ENCODE measurements at regions not wholly inside any gene's neighbourhood (a gene's known extent, or its start where the extent isn't known, plus 50 kb on each side); places are given as distances from the start of the nearest gene placed in this dataset.

GRCh38 chr16:59198487-59198886 is 464.4 kb upstream of the GOT2 start:
- H3K36me3 Mint-ChIP-seq (ENCODE audit: low read depth) = no peaks in the 10 kb centered on the region
- H3K27me3 Mint-ChIP-seq (ENCODE audit: insufficient read depth) = no peaks in the 10 kb centered on the region
- no peak overlapping the region for H3K27ac Mint-ChIP-seq
- no peaks in the 10 kb centered on the region for H3K4me1 Mint-ChIP-seq (ENCODE audit: low read depth)
- H3K4me3 Mint-ChIP-seq = no peak overlapping the region
- intact Hi-C loops (cut with micrococcal nuclease) = no loop called here
- DNase-seq (ENCODE audit: low spot score) = no peak
- no peaks in the 10 kb centered on the region for H3K9me3 Mint-ChIP-seq

GRCh38 chr16:59195242-59195641 is 461.1 kb upstream of the GOT2 start:
- intact Hi-C loops (cut with micrococcal nuclease) = no loop called here
- H3K9me3 Mint-ChIP-seq = no peaks in the 10 kb centered on the region
- no peak overlapping the region for H3K27ac Mint-ChIP-seq
- no peaks in the 10 kb centered on the region for H3K36me3 Mint-ChIP-seq (ENCODE audit: low read depth)
- no peaks in the 10 kb centered on the region for H3K4me1 Mint-ChIP-seq (ENCODE audit: low read depth)
- H3K27me3 Mint-ChIP-seq (ENCODE audit: insufficient read depth) = no peaks in the 10 kb centered on the region
- DNase-seq (ENCODE audit: low spot score) = no peak
- no peak overlapping the region for H3K4me3 Mint-ChIP-seq

- H3K27me3 Mint-ChIP-seq (ENCODE audit: insufficient read depth) = no peaks in the 10 kb centered on the region
- no peak overlapping the region for H3K4me3 Mint-ChIP-seq
- DNase-seq (ENCODE audit: low spot score) = no peak
- intact Hi-C loops (cut with micrococcal nuclease) = no loop called here
- H3K9me3 Mint-ChIP-seq = no peaks in the 10 kb centered on the region
- H3K4me1 Mint-ChIP-seq (ENCODE audit: low read depth) = no peaks in the 10 kb centered on the region
- H3K36me3 Mint-ChIP-seq (ENCODE audit: low read depth) = no peaks in the 10 kb centered on the region
- H3K27ac Mint-ChIP-seq = no peak overlapping the region
Measured at GRCh38 chr16:59193637-59194036, 459.5 kb upstream of the GOT2 start.

GRCh38 chr16:59192551-59193199 is 458.6 kb upstream of the GOT2 start:
- Mint-ChIP-seq H3K9me3 (no peaks in the 10 kb centered on the region), H3K27me3 (ENCODE audit: insufficient read depth) (no peaks in the 10 kb centered on the region), H3K36me3 (ENCODE audit: low read depth) (no peaks in the 10 kb centered on the region), H3K4me1 (ENCODE audit: low read depth) (no peaks in the 10 kb centered on the region), H3K4me3 (no peak overlapping the region), H3K27ac (no peak overlapping the region)
- no peak for DNase-seq (ENCODE audit: low spot score)
- intact Hi-C loops (cut with micrococcal nuclease) = no loop called here

GRCh38 chr16:59190731-59191130 is 456.6 kb upstream of the GOT2 start:
- no peaks in the 10 kb centered on the region for H3K9me3 Mint-ChIP-seq

GRCh38 chr16:59188029-59188428 is 453.9 kb upstream of the GOT2 start:
- H3K4me3 Mint-ChIP-seq = no peak overlapping the region
- H3K9me3 Mint-ChIP-seq = no peaks in the 10 kb centered on the region
- intact Hi-C loops (cut with micrococcal nuclease) = no loop called here
- no peak overlapping the region for H3K27ac Mint-ChIP-seq
- H3K36me3 Mint-ChIP-seq (ENCODE audit: low read depth) = no peaks in the 10 kb centered on the region
- no peaks in the 10 kb centered on the region for H3K27me3 Mint-ChIP-seq (ENCODE audit: insufficient read depth)
- no peak for DNase-seq (ENCODE audit: low spot score)
- H3K4me1 Mint-ChIP-seq (ENCODE audit: low read depth) = no peaks in the 10 kb centered on the region

More at GRCh38 chr16:59190731-59191130, 456.6 kb upstream of the GOT2 start:
- Mint-ChIP-seq H3K4me3 (no peak overlapping the region), H3K27me3 (ENCODE audit: insufficient read depth) (no peaks in the 10 kb centered on the region), H3K4me1 (ENCODE audit: low read depth) (no peaks in the 10 kb centered on the region), H3K27ac (no peak overlapping the region), H3K36me3 (ENCODE audit: low read depth) (no peaks in the 10 kb centered on the region)
- intact Hi-C loops (cut with micrococcal nuclease) = no loop called here
- DNase-seq (ENCODE audit: low spot score) = no peak

GRCh38 chr16:59181821-59182420 is 447.8 kb upstream of the GOT2 start:
- Mint-ChIP-seq H3K4me1 (ENCODE audit: low read depth) (no peaks in the 10 kb centered on the region), H3K27ac (no peak overlapping the region), H3K4me3 (no peak overlapping the region), H3K27me3 (ENCODE audit: insufficient read depth) (no peaks in the 10 kb centered on the region), H3K9me3 (no peaks in the 10 kb centered on the region), H3K36me3 (ENCODE audit: low read depth) (no peaks in the 10 kb centered on the region)
- intact Hi-C loops (cut with micrococcal nuclease) = no loop called here
- no peak for DNase-seq (ENCODE audit: low spot score)

GRCh38 chr16:59180083-59180476 is 446.0 kb upstream of the GOT2 start:
- H3K27me3 Mint-ChIP-seq (ENCODE audit: insufficient read depth) = no peaks in the 10 kb centered on the region
- H3K4me1 Mint-ChIP-seq (ENCODE audit: low read depth) = no peaks in the 10 kb centered on the region
- H3K36me3 Mint-ChIP-seq (ENCODE audit: low read depth) = no peaks in the 10 kb centered on the region
- no peaks in the 10 kb centered on the region for H3K9me3 Mint-ChIP-seq
- H3K27ac Mint-ChIP-seq = no peak overlapping the region
- intact Hi-C loops (cut with micrococcal nuclease) = no loop called here
- no peak for DNase-seq (ENCODE audit: low spot score)
- no peak overlapping the region for H3K4me3 Mint-ChIP-seq

- no peak for DNase-seq (ENCODE audit: low spot score)
- Mint-ChIP-seq H3K4me1 (ENCODE audit: low read depth) (no peaks in the 10 kb centered on the region), H3K4me3 (no peak overlapping the region), H3K27ac (no peak overlapping the region), H3K9me3 (no peaks in the 10 kb centered on the region), H3K36me3 (ENCODE audit: low read depth) (no peaks in the 10 kb centered on the region), H3K27me3 (ENCODE audit: insufficient read depth) (no peaks in the 10 kb centered on the region)
- intact Hi-C loops (cut with micrococcal nuclease) = no loop called here
Measured at GRCh38 chr16:59179446-59180082, 445.4 kb upstream of the GOT2 start.

GRCh38 chr16:59173408-59173831 is 439.3 kb upstream of the GOT2 start:
- Mint-ChIP-seq H3K4me1 (ENCODE audit: low read depth) (no peaks in the 10 kb centered on the region), H3K4me3 (no peak overlapping the region), H3K27me3 (ENCODE audit: insufficient read depth) (no peaks in the 10 kb centered on the region), H3K36me3 (ENCODE audit: low read depth) (no peaks in the 10 kb centered on the region), H3K27ac (no peak overlapping the region), H3K9me3 (no peaks in the 10 kb centered on the region)
- no peak for DNase-seq (ENCODE audit: low spot score)
- intact Hi-C loops (cut with micrococcal nuclease) = no loop called here

GRCh38 chr16:59170099-59170712 is 436.1 kb upstream of the GOT2 start:
- DNase-seq (ENCODE audit: low spot score) = no peak
- Mint-ChIP-seq H3K4me3 (no peak overlapping the region), H3K4me1 (ENCODE audit: low read depth) (no peaks in the 10 kb centered on the region), H3K9me3 (no peaks in the 10 kb centered on the region), H3K36me3 (ENCODE audit: low read depth) (no peaks in the 10 kb centered on the region), H3K27me3 (ENCODE audit: insufficient read depth) (no peaks in the 10 kb centered on the region), H3K27ac (no peak overlapping the region)
- intact Hi-C loops (cut with micrococcal nuclease) = no loop called here

- no peak for DNase-seq (ENCODE audit: low spot score)
- intact Hi-C loops (cut with micrococcal nuclease) = no loop called here
- Mint-ChIP-seq H3K27ac (no peak overlapping the region), H3K4me3 (no peak overlapping the region), H3K4me1 (ENCODE audit: low read depth) (no peaks in the 10 kb centered on the region), H3K27me3 (ENCODE audit: insufficient read depth) (no peaks in the 10 kb centered on the region), H3K9me3 (no peaks in the 10 kb centered on the region), H3K36me3 (ENCODE audit: low read depth) (no peaks in the 10 kb centered on the region)
Measured at GRCh38 chr16:59169168-59169567, 435.1 kb upstream of the GOT2 start.

GRCh38 chr16:59168461-59169114 is 434.5 kb upstream of the GOT2 start:
- no peaks in the 10 kb centered on the region for H3K36me3 Mint-ChIP-seq (ENCODE audit: low read depth)
- DNase-seq (ENCODE audit: low spot score) = no peak
- no peak overlapping the region for H3K27ac Mint-ChIP-seq
- intact Hi-C loops (cut with micrococcal nuclease) = no loop called here
- H3K4me1 Mint-ChIP-seq (ENCODE audit: low read depth) = no peaks in the 10 kb centered on the region
- H3K27me3 Mint-ChIP-seq (ENCODE audit: insufficient read depth) = no peaks in the 10 kb centered on the region
- no peaks in the 10 kb centered on the region for H3K9me3 Mint-ChIP-seq
- H3K4me3 Mint-ChIP-seq = no peak overlapping the region
